Anterior cingulate cortex (tissue), 58 donors: ENCODE measurements at regions not wholly inside any gene's neighbourhood (a gene's known extent, or its start where the extent isn't known, plus 50 kb on each side); places are given as distances from the start of the nearest gene placed in this dataset.

Experiments
- DNase-seq, 58 donors: peaks; one replicate each; lab custom pipeline; 2025; lab: John Stamatoyannopoulos, UW

DNA sequence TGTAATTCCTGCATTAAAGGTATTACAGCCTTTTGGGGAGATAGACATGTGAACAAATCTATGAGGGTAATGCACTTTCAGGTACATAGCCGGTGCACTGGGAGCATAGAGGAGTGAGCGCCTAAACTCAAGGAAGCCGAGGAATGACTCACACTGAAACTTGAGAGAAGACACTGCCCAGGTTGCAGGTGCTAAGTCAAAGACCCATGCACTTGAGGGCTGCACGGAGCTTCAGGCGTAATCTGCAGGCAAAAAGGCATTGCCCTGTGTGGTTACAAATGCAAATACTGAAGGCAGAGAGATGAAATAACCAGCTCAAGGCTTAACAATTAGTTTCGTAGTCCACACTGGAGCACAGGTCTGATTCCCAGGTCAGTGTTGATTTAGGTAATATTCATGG is 51.0 kb upstream of the OSBPL3 start:
- DNase-seq: no peak
